MM.1S (cell line): ENCODE measurements at regions not wholly inside any gene's neighbourhood (a gene's known extent, or its start where the extent isn't known, plus 50 kb on each side); places are given as distances from the start of the nearest gene placed in this dataset.

Source experiments
- CTCF ChIP-seq: fragments of 300-600 bp; sonication (generic); IDR thresholded peaks from 2 replicates; pipeline ENCODE4 v1.5.1; 2016; ENCODE audit warnings: antibody characterized with exemption, low read length, mixed read lengths
- EZH2phosphoT487 ChIP-seq: fragments of 300-600 bp; sonication (generic); IDR thresholded peaks from 2 replicates; pipeline ENCODE4 v1.6.1; 2018; ENCODE audit warnings: antibody characterized with exemption, low read length

DNA sequence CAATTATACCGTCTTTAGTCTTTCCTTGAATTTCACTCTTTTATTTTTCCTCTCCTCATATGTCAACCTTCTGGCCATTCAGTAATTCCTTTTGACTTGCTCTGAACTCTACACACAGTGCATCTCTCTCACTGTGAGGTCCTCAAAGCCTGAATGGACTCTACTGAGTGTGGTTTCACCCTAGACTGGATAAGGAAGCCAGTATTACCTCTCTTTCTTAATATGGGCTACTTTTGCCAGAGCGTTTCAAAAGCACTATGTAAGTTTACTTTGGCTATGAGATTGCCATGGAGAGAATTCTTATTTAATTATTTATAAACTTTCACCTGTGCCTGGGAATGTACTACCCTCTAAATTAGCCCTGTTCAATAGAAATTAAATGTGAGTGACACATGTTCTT lies 343.5 kb upstream of the DDHD1 start:
- TF ChIP-seq CTCF (no peak), EZH2phosphoT487 (no peak)
